ENCODE measurements at regions not wholly inside any gene's neighbourhood (a gene's known extent, or its start where the extent isn't known, plus 50 kb on each side); places are given as distances from the start of the nearest gene placed in this dataset.

DNA sequence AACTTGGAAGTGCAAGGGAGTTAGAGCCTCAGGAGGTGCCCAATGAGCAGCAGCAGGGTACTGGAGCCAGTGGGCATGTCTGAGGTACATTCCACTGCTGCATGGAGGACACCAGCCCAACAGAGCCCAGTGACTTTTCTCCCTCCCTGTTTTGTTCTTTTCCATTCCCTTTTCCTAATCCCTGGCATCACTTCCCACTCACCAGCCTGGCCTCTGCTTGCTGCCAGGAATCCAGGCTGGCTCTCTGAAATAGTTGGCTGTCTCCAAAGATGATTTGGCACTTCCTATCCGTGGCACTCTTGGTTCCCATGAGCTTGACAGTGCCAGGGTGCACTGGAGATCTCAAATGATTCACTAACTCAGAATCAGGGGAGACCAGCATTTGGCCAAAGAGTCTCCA, 97.7 kb upstream of the ZPBP start:
- H3K4me3 ChIP-seq (ENCODE audit: low read length) = no peak overlapping the region
- TF ChIP-seq, protein P1, sequence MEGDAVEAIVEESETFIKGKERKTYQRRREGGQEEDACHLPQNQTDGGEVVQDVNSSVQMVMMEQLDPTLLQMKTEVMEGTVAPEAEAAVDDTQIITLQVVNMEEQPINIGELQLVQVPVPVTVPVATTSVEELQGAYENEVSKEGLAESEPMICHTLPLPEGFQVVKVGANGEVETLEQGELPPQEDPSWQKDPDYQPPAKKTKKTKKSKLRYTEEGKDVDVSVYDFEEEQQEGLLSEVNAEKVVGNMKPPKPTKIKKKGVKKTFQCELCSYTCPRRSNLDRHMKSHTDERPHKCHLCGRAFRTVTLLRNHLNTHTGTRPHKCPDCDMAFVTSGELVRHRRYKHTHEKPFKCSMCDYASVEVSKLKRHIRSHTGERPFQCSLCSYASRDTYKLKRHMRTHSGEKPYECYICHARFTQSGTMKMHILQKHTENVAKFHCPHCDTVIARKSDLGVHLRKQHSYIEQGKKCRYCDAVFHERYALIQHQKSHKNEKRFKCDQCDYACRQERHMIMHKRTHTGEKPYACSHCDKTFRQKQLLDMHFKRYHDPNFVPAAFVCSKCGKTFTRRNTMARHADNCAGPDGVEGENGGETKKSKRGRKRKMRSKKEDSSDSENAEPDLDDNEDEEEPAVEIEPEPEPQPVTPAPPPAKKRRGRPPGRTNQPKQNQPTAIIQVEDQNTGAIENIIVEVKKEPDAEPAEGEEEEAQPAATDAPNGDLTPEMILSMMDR (conservative IDR thresholded peaks at IDR 0.05; ENCODE audit: low read depth, low read length) = no peak
- no peak for DNase-seq (ENCODE audit: low read depth)

DNA sequence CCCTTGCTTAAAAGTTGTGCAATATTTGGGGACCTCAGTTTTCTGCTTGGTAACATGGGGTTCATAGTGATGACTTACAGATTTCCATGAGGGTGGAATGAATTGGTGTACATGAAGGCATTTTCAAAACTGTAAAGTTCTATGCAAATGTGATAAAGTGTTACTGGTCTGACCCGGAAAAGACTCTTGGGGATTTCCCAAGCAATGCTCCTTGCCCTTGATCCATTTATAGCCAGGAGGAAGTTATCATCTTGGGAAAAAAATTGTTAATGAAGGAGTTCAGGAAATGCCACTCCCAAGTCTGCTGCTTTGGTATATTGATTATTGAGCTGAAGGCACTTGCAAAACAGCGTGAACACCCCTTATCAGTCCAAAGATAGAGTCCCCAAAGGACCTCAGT, 96.3 kb upstream of the ZPBP start:
- no peak overlapping the region for H3K4me3 ChIP-seq (ENCODE audit: low read length)
- TF ChIP-seq, protein P1 (conservative IDR thresholded peaks at IDR 0.05; ENCODE audit: low read depth, low read length) = no peak
- DNase-seq (ENCODE audit: low read depth) = no peak

DNA sequence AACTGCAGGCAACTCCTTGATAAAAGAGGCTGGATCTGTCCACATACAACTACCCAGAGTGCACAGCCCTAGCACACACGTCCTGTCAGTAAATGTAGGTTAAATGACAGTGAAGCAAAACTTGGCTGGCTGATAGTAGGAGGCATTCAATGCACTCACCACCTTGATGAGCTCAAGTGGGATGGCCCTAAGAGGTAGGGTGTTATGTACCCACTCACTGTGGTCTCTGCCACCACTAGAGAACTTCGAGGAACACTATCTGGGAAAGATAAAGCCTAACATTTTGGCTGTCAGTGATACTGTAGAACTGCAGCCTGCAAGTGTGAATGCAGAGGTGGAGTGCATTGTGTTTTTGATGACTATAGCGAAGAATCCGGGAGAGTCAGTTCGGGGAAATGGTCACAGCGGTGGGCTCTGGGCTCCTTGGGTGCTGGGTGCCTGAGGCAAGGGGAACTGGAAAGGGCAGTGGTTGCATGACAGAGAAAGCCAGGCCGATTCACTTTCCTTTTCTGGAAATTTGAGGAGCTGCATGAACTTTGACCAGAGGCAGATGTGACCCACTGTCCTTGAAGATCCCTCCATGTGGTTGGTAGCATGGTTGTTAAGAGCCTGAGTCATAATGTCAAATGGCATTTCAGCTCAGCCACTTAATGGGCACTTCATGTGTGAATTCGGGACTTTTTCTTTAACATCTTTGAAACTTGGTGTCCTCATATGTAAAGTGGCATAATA, 93.1 kb upstream of the ZPBP start:
- TF ChIP-seq, protein P1 (conservative IDR thresholded peaks at IDR 0.05; ENCODE audit: low read depth, low read length) = no peak
- DNase-seq (ENCODE audit: low read depth) = no peak
- no peak overlapping the region for H3K4me3 ChIP-seq (ENCODE audit: low read length)

DNA sequence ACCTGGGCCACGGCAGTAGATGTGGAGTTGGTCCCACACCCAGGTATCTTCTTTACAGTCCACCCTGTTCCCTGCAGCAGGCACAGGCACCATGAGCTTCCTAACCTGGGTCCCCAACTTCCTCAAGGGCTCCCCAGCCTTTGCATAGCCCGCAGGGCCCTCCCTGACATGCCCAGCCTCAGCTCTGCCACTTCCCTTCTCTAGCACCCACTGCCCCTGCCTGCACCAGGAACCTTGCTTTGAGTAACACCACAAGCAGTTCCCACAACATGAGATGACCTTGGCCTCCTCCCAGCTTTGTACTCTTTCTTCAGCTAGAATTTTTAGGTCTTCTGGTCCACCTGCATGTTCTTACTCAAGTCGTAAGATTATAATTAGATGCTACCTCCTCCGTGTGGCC, 92.2 kb upstream of the ZPBP start:
- TF ChIP-seq, protein P1 (conservative IDR thresholded peaks at IDR 0.05; ENCODE audit: low read depth, low read length) = no peak
- DNase-seq (ENCODE audit: low read depth) = no peak
- H3K4me3 ChIP-seq (ENCODE audit: low read length) = no peak overlapping the region

DNA sequence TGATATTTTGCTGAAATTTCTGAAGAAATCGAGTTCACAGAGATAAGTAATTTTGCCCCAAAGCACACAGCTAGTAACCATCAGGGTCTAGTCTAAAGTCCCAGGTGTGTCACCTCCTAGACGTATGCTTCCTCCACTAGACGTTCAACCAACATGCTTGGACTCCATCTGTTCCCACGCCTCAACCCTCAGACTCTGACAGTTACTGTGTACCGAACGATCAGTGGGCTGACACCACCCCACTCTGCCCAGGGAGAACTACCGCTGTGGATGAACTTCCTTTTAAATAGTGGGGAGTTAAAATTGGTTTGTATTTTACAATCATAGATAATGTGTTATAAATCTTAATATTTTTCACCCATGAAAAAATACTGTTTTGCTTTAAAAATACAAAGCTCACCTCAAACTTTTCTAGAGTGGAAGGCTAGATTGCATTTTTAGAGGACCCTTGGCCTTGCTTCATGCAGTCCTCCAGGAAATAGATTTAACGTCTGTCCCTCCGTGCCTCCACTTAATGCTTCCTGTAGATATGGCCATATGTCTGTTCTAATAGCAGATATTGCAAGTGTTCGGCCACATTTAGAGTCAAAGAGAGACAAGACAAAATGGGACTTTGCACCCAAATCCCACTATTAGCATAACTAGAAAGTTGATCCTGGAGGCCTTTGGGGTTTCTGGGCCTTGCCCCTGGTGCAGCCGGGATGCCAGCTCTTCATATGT, 91.4 kb upstream of the ZPBP start:
- no peak overlapping the region for H3K4me3 ChIP-seq (ENCODE audit: low read length)
- TF ChIP-seq, protein P1 (conservative IDR thresholded peaks at IDR 0.05; ENCODE audit: low read depth, low read length) = no peak
- DNase-seq (ENCODE audit: low read depth) = no peak

DNA sequence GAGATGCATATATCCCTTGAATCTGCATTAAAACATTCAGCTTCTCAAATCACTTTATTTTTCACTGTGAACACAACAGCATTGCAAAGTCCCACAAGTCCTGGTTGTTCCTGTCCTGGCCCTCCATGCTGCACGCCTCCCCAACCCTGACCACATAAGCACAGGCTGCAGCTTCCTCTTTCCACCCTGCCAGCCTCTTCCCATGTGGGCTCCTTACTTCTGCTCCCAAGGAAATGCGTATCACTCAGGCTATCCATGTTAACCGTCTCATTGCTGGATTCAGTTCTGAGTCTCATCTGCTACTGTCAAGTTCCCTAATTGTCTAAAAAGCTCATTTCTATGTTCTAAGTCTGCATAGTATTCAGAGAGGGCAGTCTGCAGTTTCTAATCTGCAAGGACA, 89.7 kb upstream of the ZPBP start:
- H3K4me3 ChIP-seq (ENCODE audit: low read length) = no peak overlapping the region
- no peak for DNase-seq (ENCODE audit: low read depth)
- TF ChIP-seq, protein P1 (conservative IDR thresholded peaks at IDR 0.05; ENCODE audit: low read depth, low read length) = no peak

DNA sequence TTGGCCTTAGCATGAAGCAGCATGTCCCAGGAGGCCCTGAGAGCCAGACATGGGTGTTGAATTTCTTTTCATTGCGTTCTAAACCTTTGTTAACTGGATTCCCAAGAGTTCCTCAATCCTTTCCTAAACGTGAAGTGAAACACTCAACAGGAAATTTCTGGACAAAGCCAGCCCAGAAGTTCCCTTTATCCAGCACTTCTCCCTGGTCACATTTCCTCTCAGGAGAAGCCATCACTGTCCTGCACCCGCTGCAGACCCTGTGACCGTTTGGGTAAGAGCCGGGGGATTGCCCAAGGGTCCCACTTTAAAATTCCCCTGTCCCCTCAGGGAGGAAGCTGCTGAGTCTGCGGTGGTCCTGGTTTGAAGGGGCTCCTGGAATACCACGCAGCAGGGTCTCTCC, 88.0 kb upstream of the ZPBP start:
- TF ChIP-seq, protein P1 (conservative IDR thresholded peaks at IDR 0.05; ENCODE audit: low read depth, low read length) = no peak
- DNase-seq (ENCODE audit: low read depth) = no peak
- no peak overlapping the region for H3K4me3 ChIP-seq (ENCODE audit: low read length)
